ENCODE measurements at regions not wholly inside any gene's neighbourhood (a gene's known extent, or its start where the extent isn't known, plus 50 kb on each side); places are given as distances from the start of the nearest gene placed in this dataset.

GRCh38 chr10:29748109-29748650, 113.4 kb upstream of the SVIL start:
- TF ChIP-seq CTCF (IDR thresholded peaks at IDR 0.05; ENCODE audit: borderline replicate concordance, extremely low read depth, low read length, poor library complexity, severe bottlenecking) = no peak
- TF ChIP-seq EZH2 (IDR thresholded peaks at IDR 0.05; ENCODE audit: borderline replicate concordance, low read depth, low read length, severe bottlenecking) = no peak

Measured in DND-41 (cell line).